ENCODE measurements at regions not wholly inside any gene's neighbourhood (a gene's known extent, or its start where the extent isn't known, plus 50 kb on each side); places are given as distances from the start of the nearest gene placed in this dataset.

DNA sequence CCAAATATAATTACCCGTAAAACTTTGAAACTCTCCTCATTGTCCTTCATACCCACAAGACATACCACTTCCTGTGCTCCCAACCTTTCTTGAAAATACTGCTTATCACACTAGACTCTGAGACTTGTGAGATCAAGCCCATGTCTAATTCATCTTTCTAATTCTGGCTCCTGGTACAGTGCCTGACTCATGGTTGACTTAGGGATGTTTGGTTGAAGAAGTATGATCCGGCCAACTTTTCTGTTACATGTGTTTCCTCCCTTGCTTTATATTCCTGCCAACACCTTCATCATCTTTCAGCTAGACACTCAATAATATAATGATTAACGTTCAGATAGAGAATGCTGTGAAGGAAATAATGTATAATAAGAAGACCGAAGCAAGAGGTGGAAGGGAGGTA lies 58.2 kb downstream of the MEX3B start:
- TF ChIP-seq, protein P1, sequence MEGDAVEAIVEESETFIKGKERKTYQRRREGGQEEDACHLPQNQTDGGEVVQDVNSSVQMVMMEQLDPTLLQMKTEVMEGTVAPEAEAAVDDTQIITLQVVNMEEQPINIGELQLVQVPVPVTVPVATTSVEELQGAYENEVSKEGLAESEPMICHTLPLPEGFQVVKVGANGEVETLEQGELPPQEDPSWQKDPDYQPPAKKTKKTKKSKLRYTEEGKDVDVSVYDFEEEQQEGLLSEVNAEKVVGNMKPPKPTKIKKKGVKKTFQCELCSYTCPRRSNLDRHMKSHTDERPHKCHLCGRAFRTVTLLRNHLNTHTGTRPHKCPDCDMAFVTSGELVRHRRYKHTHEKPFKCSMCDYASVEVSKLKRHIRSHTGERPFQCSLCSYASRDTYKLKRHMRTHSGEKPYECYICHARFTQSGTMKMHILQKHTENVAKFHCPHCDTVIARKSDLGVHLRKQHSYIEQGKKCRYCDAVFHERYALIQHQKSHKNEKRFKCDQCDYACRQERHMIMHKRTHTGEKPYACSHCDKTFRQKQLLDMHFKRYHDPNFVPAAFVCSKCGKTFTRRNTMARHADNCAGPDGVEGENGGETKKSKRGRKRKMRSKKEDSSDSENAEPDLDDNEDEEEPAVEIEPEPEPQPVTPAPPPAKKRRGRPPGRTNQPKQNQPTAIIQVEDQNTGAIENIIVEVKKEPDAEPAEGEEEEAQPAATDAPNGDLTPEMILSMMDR (IDR thresholded peaks at IDR 0.05; ENCODE audit: insufficient read depth, low read depth, low read length), result no peak
- no peak for DNase-seq (ENCODE audit: low read depth)

GRCh38 chr15:81983497-81983896 lies 62.3 kb downstream of the MEX3B start:
- TF ChIP-seq, protein P1 (IDR thresholded peaks at IDR 0.05; ENCODE audit: insufficient read depth, low read depth, low read length), result no peak
- Histone ChIP-seq H3K27me3 (ENCODE audit: control insufficient read depth, insufficient read depth, low read length) (no peaks in the 10 kb centered on the region), H3K36me3 (ENCODE audit: control insufficient read depth, insufficient read depth, low read length) (no peaks in the 10 kb centered on the region), H3K4me3 (ENCODE audit: low read depth, low read length) (no peak overlapping the region)
- ChIA-PET POLR2A (no interaction called here), CTCF (no interaction called here)
- no peak for DNase-seq (ENCODE audit: low read depth)

More for the DNA sequence above, 58.2 kb downstream of the MEX3B start:
- Histone ChIP-seq H3K36me3 (ENCODE audit: control insufficient read depth, insufficient read depth, low read length) (no peaks in the 10 kb centered on the region), H3K4me3 (ENCODE audit: low read depth, low read length) (no peak overlapping the region), H3K27me3 (ENCODE audit: control insufficient read depth, insufficient read depth, low read length) (no peaks in the 10 kb centered on the region)
- POLR2A ChIA-PET, result no interaction called here
- CTCF ChIA-PET, result interaction anchor here (0.6 kb wide), 1 partner anchor 33 kb away, joined by 3 read pairs; no protein-coding TSS in a partner anchor

DNA sequence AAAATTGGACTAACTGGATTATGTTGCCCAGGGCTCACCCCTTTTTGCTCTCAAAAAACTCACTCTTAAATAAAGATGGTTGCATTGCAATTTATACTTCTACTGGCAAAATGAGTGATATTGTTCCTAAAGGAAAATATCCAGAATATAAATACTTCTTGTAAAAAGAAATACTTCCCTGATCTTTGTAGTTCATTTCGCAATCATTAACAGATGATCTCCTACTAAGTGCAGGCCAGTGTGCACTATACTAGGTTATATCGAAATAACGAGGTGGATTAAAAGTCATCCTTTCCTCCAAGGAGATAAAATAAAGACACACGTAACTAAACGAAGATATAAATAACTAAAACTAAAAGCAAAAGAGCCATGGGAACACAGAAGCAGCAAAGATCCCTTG lies 63.0 kb downstream of the MEX3B start:
- H3K36me3 ChIP-seq (ENCODE audit: control insufficient read depth, insufficient read depth, low read length), result no peaks in the 10 kb centered on the region
- CTCF ChIA-PET, result no interaction called here
- POLR2A ChIA-PET, result no interaction called here
- no peaks in the 10 kb centered on the region for H3K27me3 ChIP-seq (ENCODE audit: control insufficient read depth, insufficient read depth, low read length)
- no peak overlapping the region for H3K4me3 ChIP-seq (ENCODE audit: low read depth, low read length)
- TF ChIP-seq, protein P1 (IDR thresholded peaks at IDR 0.05; ENCODE audit: insufficient read depth, low read depth, low read length), result no peak
- DNase-seq (ENCODE audit: low read depth), result no peak

GRCh38 chr15:81981908-81982307 lies 63.9 kb downstream of the MEX3B start:
- CTCF ChIA-PET, result no interaction called here
- TF ChIP-seq, protein P1 (IDR thresholded peaks at IDR 0.05; ENCODE audit: insufficient read depth, low read depth, low read length), result no peak
- DNase-seq (ENCODE audit: low read depth), result no peak

GRCh38 chr15:81977464-81977863 lies 68.4 kb downstream of the MEX3B start:
- Histone ChIP-seq H3K36me3 (ENCODE audit: control insufficient read depth, insufficient read depth, low read length) (no peaks in the 10 kb centered on the region), H3K4me3 (ENCODE audit: low read depth, low read length) (no peak overlapping the region), H3K27me3 (ENCODE audit: control insufficient read depth, insufficient read depth, low read length) (no peaks in the 10 kb centered on the region)
- TF ChIP-seq, protein P1 (IDR thresholded peaks at IDR 0.05; ENCODE audit: insufficient read depth, low read depth, low read length), result no peak
- ChIA-PET CTCF (no interaction called here), POLR2A (no interaction called here)
- no peak for DNase-seq (ENCODE audit: low read depth)

More at GRCh38 chr15:81981908-81982307, 63.9 kb downstream of the MEX3B start:
- no peaks in the 10 kb centered on the region for H3K36me3 ChIP-seq (ENCODE audit: control insufficient read depth, insufficient read depth, low read length)
- POLR2A ChIA-PET, result no interaction called here
- no peaks in the 10 kb centered on the region for H3K27me3 ChIP-seq (ENCODE audit: control insufficient read depth, insufficient read depth, low read length)
- no peak overlapping the region for H3K4me3 ChIP-seq (ENCODE audit: low read depth, low read length)
